SH-SY5Y (cell line): ENCODE measurements at regions not wholly inside any gene's neighbourhood (a gene's known extent, or its start where the extent isn't known, plus 50 kb on each side); places are given as distances from the start of the nearest gene placed in this dataset.

Experiments
- GATA2 ChIP-seq: IDR thresholded peaks from 2 replicates; pipeline ENCODE4 v1.6.1; 2011; ENCODE audit warnings: mild to moderate bottlenecking, low read depth, low read length
- GATA3 ChIP-seq: IDR thresholded peaks from 2 replicates; pipeline ENCODE4 v1.6.1; 2011; ENCODE audit warnings: low read depth, mild to moderate bottlenecking, low read length, moderate library complexity

DNA sequence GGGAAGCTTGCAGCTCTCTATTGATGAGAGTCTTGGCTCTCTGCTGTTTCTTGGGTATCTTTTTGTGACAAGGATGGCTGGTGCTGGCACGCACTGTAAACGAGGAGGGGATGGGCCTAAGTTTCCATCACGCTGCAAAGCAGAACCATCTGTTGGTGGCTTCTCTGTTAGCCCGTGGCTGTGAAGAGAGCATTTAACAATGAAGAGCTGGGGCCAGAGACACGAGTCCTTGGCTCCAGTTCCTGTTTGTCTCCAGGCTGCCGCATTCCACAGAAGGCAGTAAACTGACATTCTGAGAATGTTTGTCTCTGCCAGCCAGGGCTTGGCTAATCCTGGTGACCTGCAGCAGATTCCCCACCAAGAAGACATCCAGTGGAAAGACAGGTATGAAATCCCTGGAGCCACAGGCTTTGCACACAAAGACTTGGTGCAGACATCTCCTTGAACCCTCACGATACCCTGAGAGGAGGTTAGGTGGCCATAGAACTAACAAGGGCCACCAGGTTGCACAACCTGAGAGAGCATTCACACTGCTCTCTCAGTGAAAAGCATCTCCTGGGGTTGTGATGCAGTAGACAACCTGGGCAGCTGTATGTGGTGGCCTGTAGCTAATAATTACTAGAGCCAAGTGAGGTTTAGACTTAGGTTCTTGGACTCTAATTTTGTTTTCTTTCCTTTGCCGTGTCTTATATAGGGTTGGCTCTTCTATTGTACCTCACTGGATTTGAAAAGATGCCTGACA is 130.9 kb downstream of the ASB7 start:
- TF ChIP-seq GATA2 (no peak), GATA3 (no peak)
